MG63 (cell line): ENCODE measurements at regions not wholly inside any gene's neighbourhood (a gene's known extent, or its start where the extent isn't known, plus 50 kb on each side); places are given as distances from the start of the nearest gene placed in this dataset.

Experiments used
- DNase-seq: peaks from one replicate; pipeline ENCODE4 v3.0.0-alpha.2; 2020
- H3K27me3 ChIP-seq: fragments of 250-450 bp; sonication (Bioruptor Pico); 2 replicates; pipeline ENCODE4 v1.5.1; 2020; ENCODE audit warnings: mild to moderate bottlenecking, moderate library complexity
- H3K36me3 ChIP-seq: fragments of 250-450 bp; sonication (Bioruptor Pico); 2 replicates; pipeline ENCODE4 v1.5.1; 2020; ENCODE audit warnings: mild to moderate bottlenecking, moderate library complexity
- H3K4me3 ChIP-seq: fragments of 250-450 bp; sonication (Bioruptor Pico); 2 replicates; pipeline ENCODE4 v1.5.1; 2020; ENCODE audit warnings: mild to moderate bottlenecking, moderate library complexity
- H3K9me3 ChIP-seq: fragments of 250-450 bp; sonication (Bioruptor Pico); 2 replicates; pipeline ENCODE4 v1.5.1; 2020; ENCODE audit warnings: mild to moderate bottlenecking, moderate library complexity

DNA sequence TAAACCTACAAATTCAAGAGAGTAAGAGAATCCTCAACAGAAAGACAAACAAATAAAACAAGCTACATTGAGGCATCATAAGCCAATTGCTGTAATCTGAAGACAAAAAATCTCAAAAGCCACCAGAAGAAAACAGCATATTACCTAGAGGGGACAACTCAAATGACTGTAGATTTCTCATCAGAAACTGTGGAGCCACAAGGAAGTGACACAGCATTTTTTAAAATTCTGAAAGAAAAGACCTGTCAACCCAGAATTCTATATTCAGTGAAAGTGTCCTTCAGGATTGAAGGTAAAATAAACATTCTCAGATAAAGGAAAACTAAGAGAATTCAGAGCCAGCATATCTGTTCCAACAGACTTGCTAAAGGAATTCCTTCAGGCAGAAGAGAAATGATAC, 147.8 kb upstream of the DHRS4 start:
- DNase-seq: no peak
- Histone ChIP-seq H3K36me3 (no peaks in the 10 kb centered on the region), H3K9me3 (no peaks in the 10 kb centered on the region), H3K4me3 (no peak overlapping the region), H3K27me3 (no peaks in the 10 kb centered on the region)

DNA sequence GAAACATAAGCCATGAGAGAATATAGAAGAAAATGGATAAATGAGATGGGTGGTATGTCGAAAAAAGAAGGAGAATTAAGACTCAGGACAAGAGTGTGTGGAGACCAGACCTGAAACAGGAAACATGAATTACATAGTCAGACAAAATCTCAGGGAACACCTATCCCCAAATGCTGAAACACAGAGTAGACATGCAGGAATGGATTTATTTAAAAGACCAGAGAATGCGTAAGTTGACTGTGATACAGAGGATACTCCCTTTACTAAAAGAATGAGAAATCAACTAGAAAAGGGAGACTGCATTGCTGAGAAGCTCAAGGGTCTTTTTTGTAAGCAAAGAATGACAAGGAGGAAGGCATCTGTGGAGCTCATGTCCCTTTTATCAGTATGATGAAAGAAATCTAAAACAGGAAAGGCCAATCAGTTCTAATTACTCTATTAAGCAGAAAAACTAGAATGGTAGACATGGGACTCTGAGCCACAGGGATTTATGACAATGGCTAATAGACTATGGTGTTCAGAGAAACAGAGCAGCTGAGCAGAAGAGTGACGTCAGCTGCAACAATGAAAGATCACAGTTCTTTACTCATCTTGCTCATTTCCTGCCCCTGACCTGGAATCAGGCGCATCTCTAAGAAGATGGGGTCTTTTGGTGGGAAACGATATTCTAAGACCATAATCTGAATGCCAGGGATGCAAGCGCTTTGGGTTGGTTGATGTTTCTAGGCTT, 138.9 kb upstream of the DHRS4 start:
- Histone ChIP-seq H3K27me3 (no peaks in the 10 kb centered on the region), H3K36me3 (no peaks in the 10 kb centered on the region), H3K4me3 (no peak overlapping the region), H3K9me3 (no peaks in the 10 kb centered on the region)
- DNase-seq: no peak

DNA sequence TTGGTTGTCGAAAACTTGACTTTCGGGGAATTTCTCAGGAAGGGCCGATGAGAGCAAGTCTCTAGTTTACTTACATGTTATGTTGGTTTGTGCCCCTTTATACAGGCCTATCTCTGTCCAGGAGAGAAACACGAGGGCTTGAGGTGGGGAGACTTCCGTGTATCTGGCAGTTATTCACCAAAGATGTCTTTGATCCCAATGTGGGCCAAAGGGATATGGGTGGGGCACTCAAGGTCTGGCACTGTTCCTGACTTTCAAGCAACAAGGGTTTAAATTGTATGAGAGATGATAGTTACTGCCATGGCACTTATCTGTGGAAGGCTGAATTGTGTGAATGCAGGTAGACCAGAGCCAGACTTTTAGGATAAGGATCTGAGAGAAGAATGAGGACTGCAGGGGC, 137.2 kb upstream of the DHRS4 start:
- no peak overlapping the region for H3K4me3 ChIP-seq
- no peaks in the 10 kb centered on the region for H3K36me3 ChIP-seq
- DNase-seq: no peak
- H3K27me3 ChIP-seq: no peaks in the 10 kb centered on the region
- no peaks in the 10 kb centered on the region for H3K9me3 ChIP-seq

DNA sequence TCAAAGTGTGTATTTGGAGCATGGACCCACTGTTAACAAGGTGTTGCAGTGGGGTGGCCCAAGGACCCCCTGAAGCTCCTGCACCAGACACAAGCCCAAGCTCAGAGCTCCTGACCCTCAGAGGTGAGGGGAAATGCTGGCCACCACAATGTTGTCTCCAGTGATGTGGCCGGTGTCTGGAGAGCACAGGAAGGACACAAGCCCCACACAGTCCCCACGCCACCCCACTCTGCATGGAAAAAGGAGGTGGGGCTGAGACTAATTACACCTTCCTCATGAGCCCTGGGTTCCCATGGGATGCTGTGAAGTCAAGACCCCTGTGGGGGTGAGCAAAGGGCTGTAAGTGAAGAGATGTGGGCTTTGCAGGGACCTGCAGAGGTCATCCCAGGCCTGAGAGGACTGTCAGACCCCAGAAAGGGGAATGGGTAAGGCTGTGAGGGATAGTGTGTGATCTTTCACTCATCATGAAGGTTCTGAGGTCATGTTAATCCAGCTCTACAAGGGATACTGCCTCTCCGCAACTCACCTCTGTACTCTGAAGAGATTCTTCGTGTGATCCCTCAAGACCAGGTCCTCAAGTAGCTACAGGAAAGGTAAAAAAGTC, 136.3 kb upstream of the DHRS4 start:
- H3K4me3 ChIP-seq: no peak overlapping the region
- H3K27me3 ChIP-seq: no peaks in the 10 kb centered on the region
- H3K9me3 ChIP-seq: no peaks in the 10 kb centered on the region
- no peak for DNase-seq
- H3K36me3 ChIP-seq: no peaks in the 10 kb centered on the region

DNA sequence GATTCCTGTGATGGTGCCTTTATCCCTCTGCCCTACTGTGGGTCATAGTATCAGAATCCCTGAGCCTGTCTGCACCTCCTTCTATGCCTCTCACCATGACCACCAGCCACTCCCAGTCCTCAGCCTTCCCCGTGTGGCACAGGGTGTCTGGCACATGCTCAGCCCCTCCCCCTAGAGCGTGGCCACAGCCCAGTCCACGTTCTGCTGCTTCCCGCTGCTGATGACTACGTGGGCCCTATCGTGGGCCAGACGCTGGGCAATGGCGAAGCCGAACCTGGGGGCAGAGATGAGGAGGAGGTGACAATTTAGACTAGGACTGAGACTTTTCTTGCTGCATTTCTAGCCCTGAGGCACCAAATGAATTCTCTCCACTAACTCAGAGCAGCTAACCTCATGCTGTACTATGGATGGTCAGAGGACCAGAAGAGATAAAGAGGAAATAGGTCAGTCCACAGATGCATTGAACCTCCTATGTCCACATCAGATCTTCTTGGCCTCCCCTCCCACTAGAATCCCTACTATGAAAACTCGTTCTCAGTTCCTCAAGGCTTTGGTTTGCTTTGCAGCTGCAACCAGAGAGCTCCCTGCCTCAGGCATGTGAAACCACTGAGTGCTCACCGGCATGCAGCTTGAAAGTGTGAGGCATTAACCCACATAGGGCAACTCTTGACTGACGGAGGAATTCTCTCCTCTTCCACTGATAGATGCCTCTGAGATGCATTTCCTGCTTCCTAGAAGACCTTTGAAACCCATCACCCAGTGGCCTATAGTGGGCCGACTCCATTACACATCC, 126.3 kb upstream of the DHRS4 start:
- no peak for DNase-seq
- H3K36me3 ChIP-seq: no peaks in the 10 kb centered on the region
- H3K27me3 ChIP-seq: no peaks in the 10 kb centered on the region

DNA sequence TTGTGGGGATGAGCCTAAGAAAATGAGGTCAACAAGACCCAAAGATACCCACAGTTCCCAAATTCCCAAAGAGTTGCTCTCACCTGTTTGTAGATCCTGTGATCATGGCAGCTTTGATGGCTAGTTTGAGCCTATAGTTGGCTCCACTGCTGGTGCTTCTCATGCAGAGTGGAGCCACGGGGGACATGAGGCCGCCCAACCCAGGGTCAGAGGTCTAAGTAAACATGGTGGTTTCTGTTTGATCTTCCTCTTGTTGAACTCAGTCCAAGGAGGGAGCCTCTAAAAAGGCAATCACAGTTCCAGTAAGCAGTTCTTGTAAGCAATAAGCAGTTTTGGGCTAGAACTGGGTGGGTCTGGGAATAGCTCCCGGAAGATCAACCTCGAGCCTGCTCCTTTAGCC, 125.6 kb upstream of the DHRS4 start:
- H3K36me3 ChIP-seq: no peaks in the 10 kb centered on the region
- H3K27me3 ChIP-seq: no peaks in the 10 kb centered on the region
- H3K4me3 ChIP-seq: no peak overlapping the region
- DNase-seq: no peak
- H3K9me3 ChIP-seq: no peaks in the 10 kb centered on the region

More for the DNA sequence above, 126.3 kb upstream of the DHRS4 start:
- H3K4me3 ChIP-seq: no peak overlapping the region
- no peaks in the 10 kb centered on the region for H3K9me3 ChIP-seq

DNA sequence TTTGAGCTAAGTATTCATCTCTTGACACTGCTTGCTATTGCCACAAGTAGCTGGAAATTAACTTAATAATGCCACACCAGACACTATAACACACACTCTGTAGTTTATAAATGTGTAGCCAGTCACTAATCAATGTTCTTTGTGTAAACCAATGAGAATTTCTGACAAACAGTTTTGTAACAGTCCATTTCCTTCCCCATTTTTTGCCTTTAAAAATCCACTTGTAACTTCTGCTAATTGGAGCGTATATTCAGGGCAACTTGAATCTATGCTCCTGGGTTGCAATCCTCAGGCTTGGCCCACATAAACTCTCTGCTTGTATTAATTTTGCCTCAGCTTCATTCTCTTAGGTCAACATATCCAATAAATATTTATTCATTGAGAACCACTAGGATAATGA, 125.0 kb upstream of the DHRS4 start:
- Histone ChIP-seq H3K27me3 (no peaks in the 10 kb centered on the region), H3K4me3 (no peak overlapping the region), H3K36me3 (no peaks in the 10 kb centered on the region), H3K9me3 (no peaks in the 10 kb centered on the region)
- DNase-seq: no peak

DNA sequence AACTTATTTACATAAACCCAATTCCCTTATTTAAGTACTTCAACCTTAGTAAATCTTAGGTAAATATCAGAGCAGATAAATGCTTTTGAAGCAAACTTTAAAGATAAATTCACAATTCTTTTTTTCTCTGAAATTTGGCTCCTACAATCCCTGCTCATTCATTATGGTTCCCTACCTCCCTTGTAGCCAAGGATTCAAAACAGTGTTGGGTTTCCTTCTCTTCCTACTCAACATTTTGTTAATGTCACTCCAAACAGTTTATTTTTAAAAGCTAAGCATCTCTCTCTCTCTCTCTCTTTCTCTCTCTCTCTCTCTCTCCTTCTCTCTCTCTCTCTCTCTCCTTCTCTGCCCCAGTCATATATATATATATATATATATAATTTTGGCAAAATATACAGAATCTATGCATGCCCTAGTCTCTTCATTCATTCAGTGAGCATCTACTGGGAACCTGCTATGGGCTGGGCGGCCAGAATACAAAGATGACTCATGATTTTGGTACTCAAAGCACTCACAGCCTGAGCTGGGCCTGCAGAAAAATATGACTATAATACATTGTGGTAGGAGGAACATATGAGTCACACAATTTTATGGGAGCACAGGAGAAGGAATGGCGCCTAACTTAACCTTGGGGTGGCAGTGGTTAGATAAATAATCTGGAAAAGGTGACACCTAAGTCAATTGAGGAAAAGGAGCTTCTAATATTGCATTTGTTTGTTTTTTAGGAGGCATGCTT, 123.7 kb upstream of the DHRS4 start:
- Histone ChIP-seq H3K27me3 (no peaks in the 10 kb centered on the region), H3K4me3 (no peak overlapping the region), H3K36me3 (no peaks in the 10 kb centered on the region), H3K9me3 (no peaks in the 10 kb centered on the region)
- DNase-seq: peak; percentile 82

DNA sequence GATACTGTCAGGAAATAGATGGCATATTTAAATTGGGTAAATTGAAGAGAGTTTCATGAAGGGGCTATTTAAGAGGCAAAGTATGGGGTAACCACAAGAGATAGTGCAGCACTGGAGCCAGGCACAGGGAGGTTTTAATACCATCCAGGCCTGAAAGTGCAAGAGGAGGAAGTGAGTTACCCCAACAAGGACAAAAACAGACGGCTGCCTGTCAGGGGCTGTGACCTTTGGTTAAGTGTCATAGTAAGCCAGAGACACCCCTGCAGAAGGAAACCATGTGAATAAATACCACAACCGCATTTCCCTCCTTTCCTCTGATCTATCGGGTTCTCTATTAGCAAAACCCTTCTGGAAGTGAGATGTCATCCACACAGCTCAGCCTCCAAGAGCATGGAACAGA, 122.0 kb upstream of the DHRS4 start:
- H3K27me3 ChIP-seq: no peaks in the 10 kb centered on the region

DNA sequence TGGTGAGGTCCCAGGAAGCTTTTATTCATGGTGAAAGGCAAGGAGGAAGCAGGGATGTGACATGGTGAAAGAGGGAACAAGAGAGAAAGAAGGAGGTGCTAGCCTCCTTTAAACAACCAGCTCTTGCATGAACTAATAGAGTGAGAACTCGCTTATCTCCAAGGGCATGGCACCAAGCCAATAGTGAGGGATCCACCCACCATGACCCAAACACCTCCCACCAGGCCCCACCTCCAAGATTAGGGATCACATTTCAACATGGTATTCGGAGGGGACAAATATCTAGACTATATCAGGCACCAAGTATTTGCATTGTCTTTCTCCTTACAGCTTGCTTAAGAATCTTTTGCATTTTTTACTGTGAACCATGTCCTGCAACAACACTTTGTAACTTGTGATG, 91.9 kb upstream of the DHRS4 start:
- H3K27me3 ChIP-seq: no peaks in the 10 kb centered on the region
- no peak overlapping the region for H3K4me3 ChIP-seq
- DNase-seq: no peak
- H3K9me3 ChIP-seq: no peaks in the 10 kb centered on the region
- H3K36me3 ChIP-seq: no peaks in the 10 kb centered on the region

More for the DNA sequence above, 122.0 kb upstream of the DHRS4 start:
- no peaks in the 10 kb centered on the region for H3K36me3 ChIP-seq
- no peaks in the 10 kb centered on the region for H3K9me3 ChIP-seq
- DNase-seq: no peak
- no peak overlapping the region for H3K4me3 ChIP-seq

DNA sequence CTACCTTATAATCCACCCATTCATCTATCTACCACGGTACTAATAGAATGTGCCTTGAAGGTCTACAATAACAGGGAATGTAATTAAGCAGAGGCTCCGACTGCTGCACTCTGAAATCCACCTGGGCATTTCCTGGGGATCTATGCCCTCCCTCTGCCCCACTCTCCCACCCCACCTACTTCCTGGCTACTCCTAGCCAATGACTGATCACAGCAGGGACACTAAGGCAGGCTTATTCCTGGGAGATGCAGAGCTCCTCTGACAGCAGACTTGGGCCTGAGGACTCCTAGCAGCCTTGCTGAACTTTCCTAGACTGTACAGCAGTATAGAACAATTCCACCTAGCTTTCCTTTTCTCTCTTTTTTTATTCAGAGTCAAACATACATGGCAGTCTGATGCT, 91.1 kb upstream of the DHRS4 start:
- H3K36me3 ChIP-seq: no peaks in the 10 kb centered on the region
- no peaks in the 10 kb centered on the region for H3K27me3 ChIP-seq
- no peak for DNase-seq
- H3K9me3 ChIP-seq: no peaks in the 10 kb centered on the region
- H3K4me3 ChIP-seq: no peak overlapping the region

DNA sequence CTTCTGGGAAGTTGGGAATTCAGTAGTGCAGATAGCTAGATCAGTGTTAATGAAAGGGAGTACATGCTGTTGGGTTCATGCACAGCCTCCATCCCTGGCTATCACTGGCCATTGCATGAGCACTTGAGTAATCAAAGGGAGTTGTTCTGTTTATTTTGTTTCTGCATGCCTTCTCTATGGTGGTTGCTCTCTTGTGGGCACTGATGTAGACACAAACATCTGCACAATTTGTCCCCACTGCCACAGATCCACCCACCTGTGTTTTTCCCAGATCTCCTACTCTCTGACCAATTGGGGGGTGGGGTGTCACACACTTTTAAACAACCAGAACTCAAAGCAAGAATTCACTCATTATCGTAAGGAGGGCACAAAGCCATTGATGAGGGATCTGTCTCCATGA, 89.7 kb upstream of the DHRS4 start:
- DNase-seq: no peak
- no peak overlapping the region for H3K4me3 ChIP-seq
- H3K27me3 ChIP-seq: no peaks in the 10 kb centered on the region
- H3K36me3 ChIP-seq: no peaks in the 10 kb centered on the region
- no peaks in the 10 kb centered on the region for H3K9me3 ChIP-seq

DNA sequence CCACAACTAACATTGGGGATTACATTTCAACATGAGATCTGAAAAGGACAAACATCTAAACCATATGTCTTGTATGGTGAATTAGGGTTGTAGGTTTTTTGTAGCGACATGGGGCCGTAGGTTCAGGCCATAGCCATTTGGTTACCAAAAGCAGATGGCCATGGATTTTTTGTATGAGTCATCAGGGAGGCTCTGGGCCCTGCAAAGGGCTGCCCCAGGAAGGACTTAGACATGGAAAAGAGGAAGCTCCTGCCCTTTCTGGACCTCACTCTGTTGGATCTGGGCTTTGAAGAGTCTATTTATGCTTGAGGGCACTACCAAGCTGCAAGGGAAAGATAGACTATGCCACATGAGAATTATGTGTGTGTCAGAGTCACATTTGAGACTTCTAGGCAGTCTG, 89.3 kb upstream of the DHRS4 start:
- DNase-seq: no peak
- no peaks in the 10 kb centered on the region for H3K36me3 ChIP-seq
- no peaks in the 10 kb centered on the region for H3K27me3 ChIP-seq
- H3K4me3 ChIP-seq: no peak overlapping the region
- H3K9me3 ChIP-seq: no peaks in the 10 kb centered on the region

DNA sequence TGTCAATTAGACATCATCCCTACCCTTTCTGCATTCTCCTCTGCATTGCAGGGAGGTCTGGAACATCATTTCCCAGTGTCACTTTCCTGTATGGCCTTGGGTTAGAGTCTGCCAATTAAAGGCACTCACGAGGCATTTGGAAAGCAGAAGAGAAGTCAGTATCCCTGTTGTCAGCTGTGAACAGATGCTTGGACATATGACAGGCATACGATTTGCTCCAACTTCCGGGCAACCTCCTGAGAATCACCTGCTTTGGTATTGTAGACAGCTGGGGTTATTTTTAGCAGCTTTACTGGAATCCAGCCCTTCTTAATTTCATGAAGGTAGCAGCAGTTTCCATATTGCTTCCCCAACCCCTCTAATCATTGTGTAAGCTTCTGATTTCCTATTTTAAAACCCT, 88.7 kb upstream of the DHRS4 start:
- DNase-seq: no peak
- no peak overlapping the region for H3K4me3 ChIP-seq
- H3K9me3 ChIP-seq: no peaks in the 10 kb centered on the region
- no peaks in the 10 kb centered on the region for H3K27me3 ChIP-seq
- no peaks in the 10 kb centered on the region for H3K36me3 ChIP-seq

DNA sequence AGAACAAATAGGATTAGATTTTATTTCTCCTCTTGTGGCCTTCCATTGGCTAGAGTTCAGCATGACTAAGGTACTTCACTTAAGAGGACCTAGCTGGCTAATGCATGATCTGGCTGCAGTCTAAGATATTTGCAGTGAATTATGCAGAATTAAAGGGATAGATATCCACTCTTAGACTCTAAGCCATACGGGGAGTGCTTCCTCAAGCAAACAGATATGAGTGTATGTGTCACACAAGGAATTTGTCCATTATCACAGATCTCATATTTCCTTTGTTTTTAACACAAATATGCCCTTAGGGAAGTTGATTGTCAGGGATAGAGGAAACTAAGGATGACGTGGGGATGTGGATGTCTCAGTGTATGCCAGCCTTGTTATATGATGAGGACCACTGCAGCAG, 88.1 kb upstream of the DHRS4 start:
- DNase-seq: no peak
- no peaks in the 10 kb centered on the region for H3K27me3 ChIP-seq
- no peaks in the 10 kb centered on the region for H3K36me3 ChIP-seq
- H3K4me3 ChIP-seq: no peak overlapping the region
- no peaks in the 10 kb centered on the region for H3K9me3 ChIP-seq

DNA sequence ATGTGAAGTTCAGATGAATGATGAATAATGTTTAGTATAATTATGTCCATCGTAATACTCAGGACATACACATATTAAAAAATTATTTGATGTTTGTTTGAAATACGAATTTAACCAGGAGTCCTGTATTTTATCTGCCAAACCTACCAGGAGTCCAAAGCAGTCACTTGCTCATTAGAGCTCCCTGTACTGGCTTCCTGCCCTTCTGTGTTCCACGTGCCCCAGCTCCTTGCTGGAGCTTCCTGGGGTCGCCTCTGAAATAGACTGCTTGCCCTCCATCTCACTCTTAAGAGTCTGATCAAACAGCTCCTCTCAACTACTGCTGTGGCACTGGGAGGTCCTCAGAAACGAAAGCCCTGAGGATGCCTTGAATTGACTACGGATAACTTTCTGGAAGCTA, 87.3 kb upstream of the DHRS4 start:
- Histone ChIP-seq H3K36me3 (no peaks in the 10 kb centered on the region), H3K27me3 (no peaks in the 10 kb centered on the region), H3K4me3 (no peak overlapping the region), H3K9me3 (no peaks in the 10 kb centered on the region)
- DNase-seq: no peak

DNA sequence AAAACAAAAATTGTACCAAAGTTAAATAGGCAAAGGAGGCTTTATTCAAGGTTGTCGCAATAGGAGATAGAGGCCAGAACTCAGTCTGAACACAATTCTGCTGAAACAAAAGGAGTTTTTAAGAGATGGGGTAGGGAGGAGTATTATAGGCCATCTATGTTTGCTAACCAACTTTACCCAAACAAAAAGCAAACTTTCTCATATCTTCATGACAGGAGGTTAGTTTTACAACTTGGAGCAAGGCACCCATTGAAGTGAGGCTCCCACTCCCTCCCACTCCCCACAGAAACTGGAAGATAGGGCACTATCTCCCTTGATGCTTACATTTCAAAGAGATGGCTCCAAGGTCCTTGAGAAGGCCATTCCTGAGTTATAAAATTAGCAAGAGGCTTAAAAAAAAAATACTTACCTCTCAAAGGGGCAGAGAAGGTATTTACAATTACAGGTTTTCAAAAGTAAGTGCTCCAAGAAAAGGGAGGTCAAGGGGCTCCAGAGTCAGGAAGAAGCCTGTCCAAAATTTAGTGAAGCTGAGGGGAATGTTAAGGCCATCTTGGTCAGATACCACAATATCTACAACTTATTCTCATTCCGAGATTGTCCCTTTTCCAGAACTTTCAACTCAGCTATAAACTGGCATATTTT, 84.4 kb upstream of the DHRS4 start:
- H3K36me3 ChIP-seq: no peaks in the 10 kb centered on the region
- no peak overlapping the region for H3K4me3 ChIP-seq
- H3K9me3 ChIP-seq: no peaks in the 10 kb centered on the region
- H3K27me3 ChIP-seq: no peaks in the 10 kb centered on the region
- no peak for DNase-seq
